Muscle of arm (tissue), 1 donor: ENCODE measurements at regions not wholly inside any gene's neighbourhood (a gene's known extent, or its start where the extent isn't known, plus 50 kb on each side); places are given as distances from the start of the nearest gene placed in this dataset.

Source experiments
- DNase-seq: peaks from one replicate; pipeline ENCODE4 v3.0.0-alpha.2; 2013

- DNase-seq, result no peak
Observed at GRCh38 chr13:39858794-39859193, 203.3 kb downstream of the COG6 start.

GRCh38 chr13:39859898-39860297, 204.4 kb downstream of the COG6 start:
- no peak for DNase-seq

GRCh38 chr13:39862900-39863299, 207.4 kb downstream of the COG6 start:
- DNase-seq, result no peak

DNA sequence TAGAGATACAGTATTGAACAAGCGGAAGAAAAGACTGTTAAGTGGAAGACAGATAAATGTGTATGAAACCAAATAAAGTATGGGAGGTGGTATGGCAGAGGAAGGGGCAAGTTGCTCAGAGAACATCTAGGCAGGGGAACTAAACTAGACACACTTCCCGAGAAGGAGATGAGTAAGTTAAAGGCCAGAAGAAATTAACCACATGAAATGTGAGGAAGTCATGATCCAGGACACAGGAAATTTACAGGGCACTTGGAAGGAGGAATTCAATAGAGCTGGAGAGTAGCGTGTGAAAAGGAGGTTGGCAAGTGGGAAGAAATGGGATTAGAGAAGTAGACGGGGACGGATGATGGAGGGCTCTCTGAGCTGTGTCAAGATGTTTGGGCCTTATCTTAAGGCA, 208.8 kb downstream of the COG6 start:
- no peak for DNase-seq

- no peak for DNase-seq
Observed at GRCh38 chr13:39866722-39867121, 211.3 kb downstream of the COG6 start.

GRCh38 chr13:39867807-39868206, 212.3 kb downstream of the COG6 start:
- no peak for DNase-seq

- no peak for DNase-seq
Observed at GRCh38 chr13:39870197-39870747, 214.8 kb downstream of the COG6 start.

DNA sequence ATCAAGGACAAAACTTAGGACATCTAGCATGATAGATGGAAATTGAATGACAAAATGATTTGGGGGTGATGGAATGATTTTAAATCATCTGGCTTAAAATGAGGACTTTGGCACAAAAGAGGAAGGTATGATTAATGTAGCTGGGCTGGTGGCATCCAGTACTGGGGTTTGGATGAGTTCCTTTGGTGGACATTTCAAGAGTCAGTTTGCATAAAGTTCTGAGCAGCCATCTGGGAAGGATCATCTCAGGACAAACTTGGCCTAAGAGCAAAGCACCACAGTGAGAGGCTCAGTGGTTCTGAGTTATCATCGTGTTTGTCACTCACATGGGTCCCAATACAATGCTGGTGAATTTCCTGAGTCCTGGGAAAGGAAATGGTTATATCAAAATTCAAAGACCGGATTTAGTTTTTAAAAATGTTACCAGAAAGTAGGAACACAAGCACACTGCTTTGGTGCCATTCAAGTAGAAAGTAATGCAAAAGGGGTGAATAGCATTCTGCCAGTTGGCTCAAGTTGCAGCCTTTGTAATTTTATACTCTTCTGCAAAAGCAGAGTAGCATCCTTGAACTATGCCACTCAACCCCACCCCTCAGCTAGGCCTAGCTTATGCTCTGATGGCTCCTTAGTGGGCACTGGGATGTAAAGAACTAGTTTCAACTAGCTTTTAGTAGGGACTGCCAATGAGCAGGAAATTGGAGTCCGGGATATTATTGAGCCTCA, 219.0 kb downstream of the COG6 start:
- no peak for DNase-seq

DNA sequence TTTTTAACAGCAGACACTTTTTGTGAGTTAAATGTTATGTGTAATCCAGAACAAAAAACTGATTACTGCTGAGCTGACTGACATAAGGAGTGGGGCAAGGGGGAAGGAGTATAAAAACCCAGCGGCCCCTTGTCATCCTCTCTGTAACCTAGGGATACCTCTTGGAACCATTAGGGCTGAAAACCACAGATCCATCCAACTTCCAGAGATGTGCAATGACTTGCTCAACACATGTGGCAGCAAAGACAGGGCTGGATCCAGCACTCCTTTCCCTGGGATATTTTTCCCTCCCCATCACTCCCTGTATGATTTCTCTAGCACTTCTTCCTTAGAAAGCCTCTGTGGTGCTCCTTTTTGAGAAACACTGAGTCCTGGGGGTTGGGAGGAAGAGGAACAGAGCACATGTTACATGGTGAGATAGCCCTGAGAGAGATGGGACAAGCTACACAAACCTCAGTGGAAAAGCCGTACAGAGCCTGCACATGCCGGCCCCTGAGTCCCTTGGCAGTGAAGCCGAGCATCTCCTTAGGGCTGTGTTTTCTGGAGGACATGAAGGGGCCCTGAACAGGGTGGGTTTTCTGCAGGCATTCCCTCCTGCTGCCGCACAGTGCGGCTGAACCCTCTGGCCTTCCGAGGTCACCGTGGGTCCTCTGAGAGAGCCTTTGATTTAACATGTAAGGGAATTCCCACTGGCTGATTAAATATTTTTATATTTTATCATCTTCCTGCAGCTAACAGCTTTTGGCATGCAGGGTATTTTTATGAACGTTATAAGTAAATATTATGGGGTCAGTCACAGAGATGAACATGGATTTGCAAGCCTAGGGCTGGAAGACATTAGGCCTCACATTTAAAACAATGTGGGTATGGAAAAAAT, 219.9 kb downstream of the COG6 start:
- no peak for DNase-seq

DNA sequence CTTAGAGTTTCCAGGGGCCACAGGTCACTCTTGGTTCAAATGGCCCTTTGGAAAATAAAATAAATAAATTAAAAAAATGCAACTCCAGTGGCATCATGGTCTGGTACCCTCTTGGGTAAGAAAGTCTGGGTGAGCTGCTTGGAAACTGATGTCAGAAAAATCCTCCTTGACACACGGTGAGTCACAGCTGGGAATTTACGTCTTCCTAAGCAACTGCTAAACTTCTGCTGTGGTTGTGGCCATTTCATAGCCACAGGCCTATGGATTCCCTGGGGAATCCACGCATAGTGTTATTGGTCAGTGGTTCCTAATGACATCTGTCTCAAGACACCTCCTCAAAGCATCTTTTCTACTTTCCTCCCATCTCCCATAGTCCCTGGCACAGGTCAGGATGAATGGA, 220.8 kb downstream of the COG6 start:
- no peak for DNase-seq

DNA sequence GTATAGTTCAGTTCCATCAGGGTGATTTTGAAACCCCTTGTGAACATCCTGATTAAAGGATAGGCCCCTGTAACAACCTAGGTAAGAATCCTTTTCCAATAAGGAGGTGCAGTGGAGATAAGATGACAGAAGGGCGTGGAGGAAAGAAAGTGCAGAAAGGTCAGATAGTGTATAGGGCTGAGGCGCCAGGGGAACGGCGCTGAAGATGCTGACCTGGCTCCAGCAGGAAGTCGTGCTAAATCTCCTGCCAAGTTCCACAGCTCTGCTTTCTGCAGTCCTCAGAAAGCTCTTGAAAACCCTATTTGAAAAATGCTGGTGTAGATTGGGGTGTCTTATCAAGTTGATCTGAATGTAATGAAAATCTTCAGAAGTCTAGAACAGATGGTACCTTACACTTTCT, 221.7 kb downstream of the COG6 start:
- no peak for DNase-seq

DNA sequence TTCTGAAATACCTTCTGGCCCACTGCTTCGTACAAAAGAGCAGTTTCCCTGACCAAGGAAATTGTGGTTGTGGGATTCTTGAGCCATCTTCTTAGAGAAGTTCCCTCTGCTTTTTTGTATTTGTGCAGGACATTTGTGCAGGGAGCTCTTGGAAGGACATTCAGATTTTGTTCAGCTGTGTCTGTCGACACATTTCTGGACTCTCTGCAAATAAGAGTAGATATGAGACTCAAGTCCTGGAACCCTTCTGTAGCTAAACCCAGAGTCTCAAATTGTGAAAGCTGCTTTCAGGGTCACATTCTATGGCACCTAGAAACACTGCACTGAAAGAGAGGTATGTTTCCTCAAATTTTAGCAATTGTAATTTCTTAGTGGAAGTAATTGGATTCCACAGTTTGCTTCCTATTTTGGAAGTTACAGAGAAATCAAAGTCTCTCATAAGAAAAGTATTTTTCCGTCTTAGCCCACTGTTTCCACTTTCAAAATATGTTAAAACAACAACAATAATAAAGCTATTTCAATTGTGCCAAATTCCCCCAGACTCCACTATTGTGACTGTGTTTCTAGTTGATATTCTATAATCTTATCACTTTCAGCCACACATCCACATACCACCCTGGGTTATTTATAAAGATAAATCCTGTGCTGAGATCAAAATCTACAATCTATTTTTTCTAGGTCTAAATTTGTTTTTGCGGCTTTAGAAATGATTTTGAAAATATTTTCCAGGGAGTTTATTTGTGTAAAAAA, 224.0 kb downstream of the COG6 start:
- DNase-seq, result no peak

- DNase-seq, result no peak
Observed at GRCh38 chr13:39881383-39881782, 225.9 kb downstream of the COG6 start.

GRCh38 chr13:39881887-39882286, 226.4 kb downstream of the COG6 start:
- no peak for DNase-seq

DNA sequence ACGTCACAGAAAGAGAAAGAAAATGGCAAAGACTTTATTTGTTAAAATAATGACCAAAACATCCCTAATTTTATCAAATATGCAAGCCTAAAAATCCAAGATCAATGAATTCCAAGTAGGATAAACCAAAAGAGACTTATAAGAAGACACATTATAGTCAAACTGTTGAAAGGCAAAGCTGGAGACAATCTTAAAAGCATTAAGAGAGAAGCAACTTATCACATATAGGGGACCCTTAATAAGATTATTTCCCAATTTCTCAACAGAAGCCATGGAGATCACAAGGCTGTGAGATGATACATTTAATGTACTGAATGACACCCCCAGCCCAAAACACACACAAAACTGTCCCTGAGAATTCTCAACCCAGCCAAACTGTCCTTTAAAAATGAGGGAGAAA, 228.7 kb downstream of the COG6 start:
- no peak for DNase-seq

GRCh38 chr13:39886336-39886735, 230.9 kb downstream of the COG6 start:
- no peak for DNase-seq

DNA sequence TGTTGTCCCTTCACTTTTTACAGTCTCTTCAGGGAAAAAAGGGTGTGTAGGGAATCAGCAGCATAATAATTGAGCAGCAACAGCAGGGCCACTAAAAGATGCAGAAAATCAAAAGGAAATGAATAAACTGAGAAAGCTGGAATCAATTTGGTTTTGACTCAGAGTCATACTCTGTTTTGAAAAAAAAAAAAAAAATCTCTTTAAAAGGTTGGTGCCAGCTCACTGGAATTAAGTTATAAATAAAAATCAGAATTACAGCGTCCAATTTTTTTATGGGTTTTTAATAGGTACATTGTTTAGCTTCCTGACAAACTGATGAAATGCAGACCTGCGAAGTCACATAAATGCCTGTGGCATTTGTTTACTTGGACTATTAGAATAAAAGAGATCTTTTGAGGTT, 231.9 kb downstream of the COG6 start:
- no peak for DNase-seq

DNA sequence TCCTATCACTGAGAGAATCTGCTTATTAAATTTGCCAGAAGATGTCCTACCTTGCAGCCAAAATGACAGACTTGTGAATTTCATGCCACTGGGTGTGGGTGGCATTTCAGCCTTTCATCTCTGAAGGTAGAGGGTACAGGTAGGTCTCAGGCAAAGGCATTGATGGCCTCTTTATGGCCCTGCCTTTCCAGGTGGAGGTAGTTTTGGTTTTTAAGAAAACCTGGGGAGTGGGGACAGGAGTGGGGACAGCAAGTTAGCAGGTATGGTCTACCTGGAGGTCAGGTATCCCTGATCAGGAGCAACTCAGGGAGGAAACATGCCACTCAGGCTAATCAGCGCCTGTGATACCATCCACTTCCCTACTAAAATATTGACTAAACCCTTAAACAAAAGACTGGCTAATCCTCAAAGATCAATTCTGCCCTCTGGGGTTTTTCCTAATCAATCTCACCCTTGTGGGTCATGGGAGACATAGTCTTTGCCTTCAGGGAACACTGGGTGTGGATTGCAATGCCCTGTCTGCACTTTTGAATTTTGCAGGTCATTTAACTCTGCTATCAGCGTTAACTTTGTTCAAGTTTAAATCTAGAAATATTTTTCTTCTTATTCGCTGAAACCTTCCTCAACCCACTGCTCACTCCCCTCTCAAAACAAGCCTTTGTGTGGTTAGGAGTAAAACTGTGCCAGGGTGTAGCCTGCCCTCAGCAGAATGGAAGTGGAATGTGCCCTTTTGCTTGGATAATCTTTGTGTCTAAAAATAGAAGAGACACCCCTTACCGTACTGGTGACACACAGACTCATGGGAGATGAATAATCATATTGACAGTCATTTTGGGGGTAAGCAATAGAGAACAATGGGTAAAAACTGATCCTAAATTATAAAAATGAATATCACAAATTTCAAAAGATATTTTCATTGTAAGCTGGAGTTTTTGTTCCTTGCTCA, 233.7 kb downstream of the COG6 start:
- no peak for DNase-seq

DNA sequence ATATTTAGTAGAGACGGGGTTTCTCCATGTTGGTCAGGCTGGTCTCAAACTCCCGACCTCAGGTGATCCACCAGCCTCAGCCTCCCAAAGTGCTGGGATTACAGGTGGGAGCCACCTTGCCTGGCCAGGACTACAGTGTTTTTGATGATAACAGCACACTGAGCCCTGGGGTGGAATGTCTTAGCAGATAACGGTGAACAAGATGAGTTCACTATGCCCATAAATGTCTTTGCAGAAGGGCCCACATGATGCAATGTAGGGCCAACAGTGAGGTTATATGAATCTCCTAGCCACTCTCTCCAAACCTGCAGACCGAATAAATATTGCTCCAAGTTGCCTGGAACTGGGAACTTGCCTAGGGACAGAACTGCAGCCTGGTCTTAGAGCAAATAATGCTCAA, 235.1 kb downstream of the COG6 start:
- DNase-seq, result no peak

DNA sequence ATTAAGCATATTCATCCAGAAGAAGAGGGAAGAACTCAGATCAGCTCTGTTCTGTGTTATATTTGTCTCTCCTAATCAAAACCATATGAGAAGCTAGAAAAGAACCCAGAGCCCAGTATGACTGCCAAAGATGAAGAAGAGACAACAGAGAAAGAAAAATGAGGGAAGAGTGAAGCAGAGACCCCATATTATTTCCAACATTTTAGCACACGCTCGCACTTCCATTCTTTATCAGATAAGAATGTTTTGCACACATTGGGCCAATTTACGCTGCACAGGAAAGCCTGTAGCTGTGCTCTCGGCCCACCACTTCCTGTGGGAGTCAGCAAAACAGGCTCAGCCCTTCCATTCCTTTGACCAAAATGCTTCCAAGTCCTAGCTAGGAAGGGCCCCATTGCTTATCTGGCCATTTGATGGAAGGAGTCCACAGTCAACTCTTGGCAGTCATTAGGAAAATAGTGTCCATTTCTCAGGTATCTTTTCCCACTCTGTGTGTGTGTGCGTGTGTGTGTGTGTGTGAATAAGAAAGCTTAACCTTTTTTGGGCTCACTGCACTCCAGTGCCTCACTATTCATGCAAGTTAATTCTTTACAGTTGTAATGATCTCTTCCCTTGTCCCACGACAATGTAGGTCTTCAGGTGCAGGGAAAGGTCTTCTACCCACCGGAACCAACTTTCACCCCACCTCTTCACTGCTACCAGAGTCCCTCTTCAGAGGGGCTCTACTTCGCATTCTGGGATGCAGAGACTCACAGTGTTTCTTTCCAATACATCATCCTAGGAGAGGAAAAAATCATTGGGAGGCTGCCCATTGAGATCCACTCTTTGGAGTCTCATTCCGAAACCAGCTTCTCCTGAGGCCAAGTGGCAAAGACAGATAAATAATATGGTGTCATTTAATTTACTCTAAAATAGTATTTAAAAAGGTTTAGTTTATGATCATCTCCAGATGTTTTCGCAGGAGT, 237.5 kb downstream of the COG6 start:
- peak; percentile 46 for DNase-seq
